ENCODE measurements at regions not wholly inside any gene's neighbourhood (a gene's known extent, or its start where the extent isn't known, plus 50 kb on each side); places are given as distances from the start of the nearest gene placed in this dataset.

- TF ChIP-seq POLR2A (IDR thresholded peaks at IDR 0.05; ENCODE audit: low read depth, low read length) (no peak), TAF1 (IDR thresholded peaks at IDR 0.05; ENCODE audit: low read depth, low read length) (no peak)
Observed at GRCh38 chr2:181742361-181742760, 62.0 kb upstream of the NEUROD1 start.

All from GM12891 (cell line).